Hypothalamus (tissue), 51 donors: ENCODE measurements at regions not wholly inside any gene's neighbourhood (a gene's known extent, or its start where the extent isn't known, plus 50 kb on each side); places are given as distances from the start of the nearest gene placed in this dataset.

Experiments used
- DNase-seq, 51 donors: peaks; one replicate each; lab custom pipeline; 2025; lab: John Stamatoyannopoulos, UW

DNA sequence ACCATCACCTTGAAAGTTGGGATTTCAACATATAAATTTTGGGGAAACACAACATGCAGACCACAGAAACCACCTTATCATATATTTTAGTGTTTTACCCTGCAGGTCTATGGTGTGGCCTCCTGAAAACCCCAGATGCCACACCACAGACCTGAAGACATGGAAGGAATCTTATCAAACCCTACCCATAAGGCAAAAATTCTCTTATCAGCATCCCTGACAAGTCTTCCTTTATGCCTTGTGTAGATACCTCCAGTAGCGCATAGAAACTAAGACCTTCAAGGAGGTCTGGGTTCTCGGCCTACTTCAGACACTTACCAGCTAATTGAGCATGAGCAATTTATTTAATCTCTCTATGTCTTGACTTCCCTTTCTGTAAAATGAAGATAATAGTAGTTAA, 59.1 kb upstream of the SLC14A2 start:
- DNase-seq = no peak

DNA sequence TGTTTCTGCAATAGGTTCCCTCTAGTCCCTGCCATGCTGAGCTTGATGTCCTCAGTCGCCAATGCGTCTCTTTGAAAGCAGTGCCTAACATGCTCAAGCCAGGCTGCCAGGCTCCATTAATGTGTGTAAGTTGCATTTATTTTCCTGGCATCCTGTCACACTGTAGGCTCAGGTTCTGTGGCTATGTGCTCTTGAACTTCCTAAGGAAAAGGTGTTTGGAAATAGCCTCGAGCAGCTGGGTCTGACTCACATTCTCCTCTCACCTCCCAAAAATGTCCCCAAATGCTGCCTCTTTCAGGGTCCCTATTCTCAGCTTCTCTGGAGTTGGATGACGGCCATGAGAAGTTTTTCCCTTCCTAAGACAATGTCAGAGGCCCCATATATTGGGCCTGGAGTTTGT, 58.0 kb upstream of the SLC14A2 start:
- no peak for DNase-seq

DNA sequence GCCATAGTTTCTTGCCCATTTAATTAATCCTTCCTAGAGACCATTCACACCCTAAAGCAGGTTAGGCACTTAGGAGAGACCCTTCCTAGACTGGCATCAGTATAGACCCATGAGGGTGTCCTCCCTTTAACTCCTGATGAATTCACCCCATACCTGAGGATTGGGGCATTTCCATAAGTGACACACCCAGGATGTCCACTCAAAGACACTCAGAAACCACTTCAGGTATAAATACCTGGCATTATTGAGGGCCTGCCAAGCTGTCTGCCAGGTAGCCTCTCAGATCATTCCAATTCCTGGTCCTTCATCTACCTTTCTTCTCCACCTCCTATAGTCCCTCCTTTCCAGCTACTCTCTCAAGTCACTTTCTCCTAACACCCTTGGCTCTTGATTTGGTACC, 57.5 kb upstream of the SLC14A2 start:
- no peak for DNase-seq

DNA sequence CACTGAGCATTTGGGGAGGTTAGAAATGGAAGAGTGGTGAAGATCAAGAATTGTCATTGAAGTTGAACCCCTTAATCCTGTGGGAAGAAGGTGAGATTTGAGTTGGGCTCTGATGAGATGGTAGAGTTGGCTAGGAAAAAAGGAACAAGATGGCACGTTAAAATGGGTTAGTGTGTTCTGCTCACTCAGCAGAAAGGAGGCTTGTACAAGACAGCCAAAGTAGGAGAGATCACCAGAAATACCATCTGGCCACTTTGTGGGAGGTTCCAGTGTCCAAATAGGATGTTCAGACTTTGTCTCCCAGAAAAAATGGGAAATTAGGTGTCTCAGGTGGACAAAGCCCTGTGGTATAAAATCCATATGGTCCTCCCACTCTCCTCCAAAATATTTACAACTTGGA, 56.0 kb upstream of the SLC14A2 start:
- no peak for DNase-seq

DNA sequence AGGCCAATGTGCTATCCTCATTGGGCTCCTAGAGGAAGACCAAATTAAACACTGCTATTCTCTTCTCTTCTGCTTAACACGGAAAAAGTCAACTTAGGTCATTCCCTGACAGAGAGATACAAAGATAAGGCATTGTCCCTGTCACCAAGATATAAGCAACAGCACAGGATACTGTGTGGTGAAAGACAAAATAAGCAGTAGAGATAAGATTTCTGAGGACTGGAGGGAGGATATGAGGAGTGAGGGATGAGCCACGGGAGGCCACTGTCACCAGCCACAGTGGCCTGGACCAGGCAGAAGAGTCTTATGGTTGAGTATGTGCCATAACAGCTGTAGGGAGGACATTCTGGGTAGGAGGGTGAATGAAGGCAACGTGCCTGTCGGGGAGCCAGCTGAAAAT, 54.4 kb upstream of the SLC14A2 start:
- no peak for DNase-seq

DNA sequence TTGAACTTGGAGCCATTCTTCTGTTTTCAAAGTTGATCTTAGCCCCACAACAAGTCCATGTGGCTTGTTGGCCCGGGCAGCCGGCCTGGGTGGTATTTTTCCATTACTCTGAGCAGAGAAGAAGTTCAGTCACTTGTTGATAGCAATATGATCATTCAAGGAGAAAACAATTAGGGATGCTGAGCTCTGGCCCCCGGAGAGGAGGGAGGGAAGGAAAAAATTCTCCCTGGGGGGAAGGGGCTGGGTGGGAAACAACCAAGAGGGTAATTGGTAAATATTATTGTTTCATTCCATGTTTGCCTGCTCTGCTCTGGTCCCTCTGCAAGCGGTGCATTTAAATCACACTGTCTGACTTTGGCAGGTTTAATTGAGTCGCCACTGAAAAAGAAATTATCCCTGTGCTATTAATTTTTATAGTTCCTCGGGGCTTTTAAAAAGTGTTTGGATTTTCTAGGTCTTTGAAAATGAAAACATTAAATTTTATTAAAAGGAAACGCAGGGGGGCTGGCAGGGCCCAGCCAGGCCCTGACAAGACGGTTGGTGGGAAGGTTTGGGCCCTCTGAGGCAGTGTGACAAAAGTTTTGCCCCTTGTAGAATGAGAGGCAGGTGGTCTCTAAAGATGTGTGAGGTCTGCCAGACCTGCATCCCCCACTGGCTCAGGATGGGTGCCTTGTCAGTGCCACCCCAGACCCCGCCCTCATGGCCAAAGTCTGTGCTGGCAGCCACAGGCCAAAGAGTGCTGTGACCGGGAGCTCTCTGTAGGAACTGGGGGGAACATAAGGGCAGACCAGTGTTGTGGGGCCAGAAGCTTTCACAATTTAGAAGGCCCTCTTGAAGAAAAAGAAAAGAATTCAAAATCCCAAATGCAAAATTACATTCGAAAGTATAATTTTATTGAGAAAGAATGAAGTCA, 52.5 kb upstream of the SLC14A2 start:
- no peak for DNase-seq

DNA sequence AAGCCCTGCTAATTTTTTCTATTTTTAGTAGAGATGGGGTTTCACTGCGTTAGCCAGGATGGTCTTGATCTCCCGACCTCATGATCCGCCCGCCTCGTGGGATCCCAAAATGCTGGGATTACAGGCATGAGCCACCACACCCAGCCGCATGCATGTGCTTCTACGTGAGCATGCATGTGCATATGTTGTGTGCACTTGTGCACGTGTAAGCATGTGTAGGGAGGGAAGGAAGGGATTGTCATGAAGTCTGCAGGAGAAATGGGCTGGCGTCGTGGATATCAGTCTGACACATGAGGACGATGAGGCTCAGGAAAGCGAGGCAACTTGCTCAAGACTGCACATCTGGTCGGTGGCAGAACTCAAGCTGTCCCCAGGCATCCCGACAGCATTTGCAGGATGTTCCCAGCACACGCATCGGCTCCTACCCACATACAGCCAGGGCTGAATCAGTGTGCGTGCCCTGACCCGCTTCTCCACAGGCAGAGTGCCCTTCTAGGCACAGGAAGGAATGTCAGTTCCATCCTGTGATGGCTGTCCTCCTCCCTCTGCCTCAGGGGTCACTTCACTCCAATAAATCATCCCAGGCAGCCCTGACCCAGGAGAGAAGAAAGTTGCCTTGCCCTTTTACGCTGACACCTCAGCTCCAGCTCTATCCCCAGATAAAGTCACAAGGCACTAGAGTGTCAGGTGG, 49.9 kb upstream of the SLC14A2 start:
- no peak for DNase-seq
